HEK293 (cell line): ENCODE measurements at regions not wholly inside any gene's neighbourhood (a gene's known extent, or its start where the extent isn't known, plus 50 kb on each side); places are given as distances from the start of the nearest gene placed in this dataset.
A peak's percentile ranks its signal among the peaks of the same experiment; 100 is the strongest.

Experiments
- CTCF ChIA-PET: fragments of 350-600 bp; formaldehyde crosslinking; extraction: SDS; loops from one replicate; lab custom pipeline; 2021; ENCODE audit warnings: antibody characterized with exemption; lab: Yijun Ruan, JAX
- POLR2A ChIA-PET: fragments of 300-600 bp; formaldehyde crosslinking; extraction: SDS; loops from one replicate; lab custom pipeline; 2020; ENCODE audit warnings: antibody characterized with exemption, inconsistent platforms; lab: Yijun Ruan, JAX
- H3K27ac ChIP-seq: fragments of 200-500 bp; sonication (Bioruptor generic); 2 replicates; pipeline ENCODE4 v1.5.1; 2014; ENCODE audit warnings: low read depth, low read length, control low read depth, inconsistent platforms; ENCODE audit errors: extremely low read depth
- H3K36me3 ChIP-seq, 2 experiments: fragments of 200-500 bp in 1 of 2; sonication (Bioruptor generic) in 1 of 2; 1 replicate in 1 of 2; 2 replicates in 1 of 2; pipeline ENCODE4 v1.5.1; 2014 to 2017; ENCODE audit warnings: inconsistent platforms in 2 of 2, low read length in 2 of 2; ENCODE audit not compliant: control insufficient read depth in 2 of 2, insufficient read depth in 1 of 2
- H3K4me1 ChIP-seq: fragments of 200-500 bp; sonication (Bioruptor generic); 2 replicates; pipeline ENCODE4 v1.5.1; 2014; ENCODE audit warnings: mild to moderate bottlenecking, low read length, inconsistent platforms; ENCODE audit not compliant: control insufficient read depth, insufficient read depth
- H3K4me3 ChIP-seq: 2 replicates; pipeline ENCODE4 v1.5.1; 2011; ENCODE audit warnings: low read depth, mild to moderate bottlenecking, control low read depth, low read length, moderate library complexity
- H3K9me3 ChIP-seq: fragments of 200-500 bp; sonication (Bioruptor generic); 2 replicates; pipeline ENCODE4 v1.5.1; 2014; ENCODE audit warnings: low read depth, low read length, inconsistent platforms; ENCODE audit not compliant: control insufficient read depth, insufficient read depth
- BCL11B ChIP-seq: fragments of 450-650 bp; formaldehyde crosslinking; IDR thresholded peaks from 2 replicates; pipeline ENCODE4 v1.5.1; 2016; ENCODE audit warnings: low read depth, missing biosample characterization, missing genetic modification characterization
- GLI2 ChIP-seq: fragments of 450-650 bp; formaldehyde crosslinking; IDR thresholded peaks from 2 replicates; pipeline ENCODE4; 2017; ENCODE audit warnings: missing biosample characterization, missing genetic modification characterization, low read depth, borderline replicate concordance
- SP3 ChIP-seq: fragments of 450-650 bp; formaldehyde crosslinking; IDR thresholded peaks from 2 replicates; pipeline ENCODE4 v1.5.1; 2016; ENCODE audit warnings: missing biosample characterization, missing genetic modification characterization
- ZBTB1 ChIP-seq: fragments of 450-650 bp; formaldehyde crosslinking; IDR thresholded peaks from 2 replicates; pipeline ENCODE4 v1.5.1; 2016; ENCODE audit warnings: missing biosample characterization, missing genetic modification characterization
- ZBTB20 ChIP-seq: fragments of 450-650 bp; formaldehyde crosslinking; IDR thresholded peaks from 2 replicates; pipeline ENCODE4 v1.5.1; 2016; ENCODE audit warnings: missing biosample characterization, missing genetic modification characterization
- ZNF10 ChIP-seq: fragments of 450-650 bp; formaldehyde crosslinking; IDR thresholded peaks from 2 replicates; pipeline ENCODE4 v1.5.1; 2017; ENCODE audit warnings: missing biosample characterization, missing genetic modification characterization
- ZNF112 ChIP-seq: fragments of 450-650 bp; formaldehyde crosslinking; IDR thresholded peaks from 2 replicates; pipeline ENCODE4 v1.5.0; 2017; ENCODE audit warnings: missing biosample characterization, missing genetic modification characterization
- ZNF174 ChIP-seq: fragments of 450-650 bp; formaldehyde crosslinking; IDR thresholded peaks from 2 replicates; pipeline ENCODE4 v1.5.0; 2017; ENCODE audit warnings: missing biosample characterization, mild to moderate bottlenecking, missing genetic modification characterization
- ZNF202 ChIP-seq: fragments of 450-650 bp; formaldehyde crosslinking; IDR thresholded peaks from 2 replicates; pipeline ENCODE4 v1.5.1; 2016; ENCODE audit warnings: missing biosample characterization, missing genetic modification characterization, borderline replicate concordance
- ZNF555 ChIP-seq: fragments of 450-650 bp; formaldehyde crosslinking; conservative IDR thresholded peaks from 2 replicates; pipeline ENCODE4 v1.5.1; 2017; ENCODE audit warnings: missing biosample characterization, mild to moderate bottlenecking, missing genetic modification characterization, inconsistent platforms
- ZNF629 ChIP-seq: fragments of 450-650 bp; formaldehyde crosslinking; IDR thresholded peaks from 2 replicates; pipeline ENCODE4 v1.5.1; 2017; ENCODE audit warnings: missing biosample characterization, missing genetic modification characterization
- ZNF660 ChIP-seq: fragments of 450-650 bp; IDR thresholded peaks from 2 replicates; pipeline ENCODE4 v1.5.1; 2018; ENCODE audit warnings: missing biosample characterization, mild to moderate bottlenecking, missing genetic modification characterization
- ZNF792 ChIP-seq: fragments of 450-650 bp; formaldehyde crosslinking; IDR thresholded peaks from 2 replicates; pipeline ENCODE4 v1.5.1; 2016; ENCODE audit warnings: missing biosample characterization, missing genetic modification characterization
- ZNF837 ChIP-seq: fragments of 450-650 bp; formaldehyde crosslinking; IDR thresholded peaks from 2 replicates; pipeline ENCODE4 v1.5.1; 2016; ENCODE audit warnings: missing biosample characterization, missing genetic modification characterization
- TF ChIP-seq, protein P1 (sequence below): fragments of 450-650 bp; formaldehyde crosslinking; IDR thresholded peaks from 2 replicates; pipeline ENCODE4 v1.5.1; 2016; ENCODE audit warnings: missing biosample characterization, missing genetic modification characterization
- TF ChIP-seq, protein P2 (sequence below): fragments of 450-650 bp; formaldehyde crosslinking; IDR thresholded peaks from 2 replicates; pipeline ENCODE4 v1.5.1; 2016; ENCODE audit warnings: missing biosample characterization, missing genetic modification characterization
- TF ChIP-seq, protein P3 (sequence below): fragments of 450-650 bp; formaldehyde crosslinking; IDR thresholded peaks from 2 replicates; pipeline ENCODE4 v1.5.1; 2017; ENCODE audit warnings: missing biosample characterization, missing genetic modification characterization
- TF ChIP-seq, protein P4 (sequence below): fragments of 450-650 bp; formaldehyde crosslinking; IDR thresholded peaks from 2 replicates; pipeline ENCODE4 v1.5.1; 2017; ENCODE audit warnings: missing biosample characterization, missing genetic modification characterization
- TF ChIP-seq, protein P5 (sequence below): fragments of 450-650 bp; formaldehyde crosslinking; IDR thresholded peaks from 2 replicates; pipeline ENCODE4 v1.5.1; 2016; ENCODE audit warnings: missing biosample characterization, missing genetic modification characterization
- TF ChIP-seq, protein P6 (sequence below): fragments of 450-650 bp; formaldehyde crosslinking; IDR thresholded peaks from 2 replicates; pipeline ENCODE4 v1.5.1; 2016; ENCODE audit warnings: missing biosample characterization, missing genetic modification characterization, low read depth
- TF ChIP-seq, protein P7 (sequence below): fragments of 450-650 bp; IDR thresholded peaks from 2 replicates; pipeline ENCODE4 v1.5.1; 2018; ENCODE audit warnings: missing biosample characterization, mild to moderate bottlenecking, missing genetic modification characterization
- TF ChIP-seq, protein P8 (sequence below): fragments of 450-650 bp; formaldehyde crosslinking; IDR thresholded peaks from 2 replicates; pipeline ENCODE4 v1.5.1; 2017; ENCODE audit warnings: missing biosample characterization, missing genetic modification characterization

DNA sequence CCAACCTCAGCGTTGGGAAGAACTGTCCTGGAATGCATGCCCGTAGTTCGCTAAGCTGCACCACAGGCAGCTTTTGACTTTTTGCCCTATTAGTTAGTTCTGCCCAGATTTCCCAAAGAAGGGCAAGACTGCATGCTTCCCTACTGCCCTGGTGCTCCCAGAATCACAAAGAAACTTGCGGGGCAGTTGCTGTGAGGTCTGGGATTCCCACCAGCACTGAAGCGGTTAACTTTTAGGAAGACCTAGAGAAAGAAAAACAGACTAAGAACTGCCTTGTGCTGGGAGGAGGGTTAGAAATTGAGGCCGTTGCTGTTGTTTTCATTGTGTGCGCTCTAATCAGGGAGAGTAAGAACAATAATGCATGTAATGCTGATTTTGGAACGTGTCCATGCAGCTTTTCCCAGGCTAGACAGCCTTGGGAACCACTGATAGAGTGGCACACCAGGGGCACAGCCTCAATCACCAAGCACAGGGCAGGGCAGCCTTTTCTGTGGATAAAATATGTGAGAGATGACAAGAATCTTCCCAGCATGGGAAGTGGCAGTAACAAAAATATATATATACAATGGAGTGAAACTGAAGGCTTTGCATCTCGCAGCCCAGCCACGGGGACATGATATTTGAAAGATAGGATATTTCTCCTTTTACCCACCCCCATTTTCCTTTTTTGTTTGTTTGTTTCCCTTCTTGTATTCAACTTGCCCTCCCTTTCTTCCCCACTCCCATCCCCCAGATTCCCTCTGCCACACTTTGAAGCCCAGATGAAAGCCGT, 137.7 kb upstream of the HEY2 start (continued):
- TF ChIP-seq, protein P1, sequence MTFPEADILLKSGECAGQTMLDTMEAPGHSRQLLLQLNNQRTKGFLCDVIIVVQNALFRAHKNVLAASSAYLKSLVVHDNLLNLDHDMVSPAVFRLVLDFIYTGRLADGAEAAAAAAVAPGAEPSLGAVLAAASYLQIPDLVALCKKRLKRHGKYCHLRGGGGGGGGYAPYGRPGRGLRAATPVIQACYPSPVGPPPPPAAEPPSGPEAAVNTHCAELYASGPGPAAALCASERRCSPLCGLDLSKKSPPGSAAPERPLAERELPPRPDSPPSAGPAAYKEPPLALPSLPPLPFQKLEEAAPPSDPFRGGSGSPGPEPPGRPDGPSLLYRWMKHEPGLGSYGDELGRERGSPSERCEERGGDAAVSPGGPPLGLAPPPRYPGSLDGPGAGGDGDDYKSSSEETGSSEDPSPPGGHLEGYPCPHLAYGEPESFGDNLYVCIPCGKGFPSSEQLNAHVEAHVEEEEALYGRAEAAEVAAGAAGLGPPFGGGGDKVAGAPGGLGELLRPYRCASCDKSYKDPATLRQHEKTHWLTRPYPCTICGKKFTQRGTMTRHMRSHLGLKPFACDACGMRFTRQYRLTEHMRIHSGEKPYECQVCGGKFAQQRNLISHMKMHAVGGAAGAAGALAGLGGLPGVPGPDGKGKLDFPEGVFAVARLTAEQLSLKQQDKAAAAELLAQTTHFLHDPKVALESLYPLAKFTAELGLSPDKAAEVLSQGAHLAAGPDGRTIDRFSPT (tag by site-specific recombination) = no peak
- TF ChIP-seq ZNF555 (tag by site-specific recombination) (no peak), ZNF792 (tag by site-specific recombination) (no peak), ZNF202 (tag by site-specific recombination) (no peak), ZNF112 (tag by site-specific recombination) (no peak), GLI2 (tag by site-specific recombination) (no peak), ZNF629 (tag by site-specific recombination) (no peak)
- TF ChIP-seq, protein P2, sequence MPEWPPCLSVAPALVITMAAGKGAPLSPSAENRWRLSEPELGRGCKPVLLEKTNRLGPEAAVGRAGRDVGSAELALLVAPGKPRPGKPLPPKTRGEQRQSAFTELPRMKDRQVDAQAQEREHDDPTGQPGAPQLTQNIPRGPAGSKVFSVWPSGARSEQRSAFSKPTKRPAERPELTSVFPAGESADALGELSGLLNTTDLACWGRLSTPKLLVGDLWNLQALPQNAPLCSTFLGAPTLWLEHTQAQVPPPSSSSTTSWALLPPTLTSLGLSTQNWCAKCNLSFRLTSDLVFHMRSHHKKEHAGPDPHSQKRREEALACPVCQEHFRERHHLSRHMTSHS (tag by site-specific recombination) = no peak
- TF ChIP-seq, protein P3, sequence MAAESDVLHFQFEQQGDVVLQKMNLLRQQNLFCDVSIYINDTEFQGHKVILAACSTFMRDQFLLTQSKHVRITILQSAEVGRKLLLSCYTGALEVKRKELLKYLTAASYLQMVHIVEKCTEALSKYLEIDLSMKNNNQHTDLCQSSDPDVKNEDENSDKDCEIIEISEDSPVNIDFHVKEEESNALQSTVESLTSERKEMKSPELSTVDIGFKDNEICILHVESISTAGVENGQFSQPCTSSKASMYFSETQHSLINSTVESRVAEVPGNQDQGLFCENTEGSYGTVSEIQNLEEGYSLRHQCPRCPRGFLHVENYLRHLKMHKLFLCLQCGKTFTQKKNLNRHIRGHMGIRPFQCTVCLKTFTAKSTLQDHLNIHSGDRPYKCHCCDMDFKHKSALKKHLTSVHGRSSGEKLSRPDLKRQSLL (tag by site-specific recombination) = no peak
- TF ChIP-seq, protein P4, sequence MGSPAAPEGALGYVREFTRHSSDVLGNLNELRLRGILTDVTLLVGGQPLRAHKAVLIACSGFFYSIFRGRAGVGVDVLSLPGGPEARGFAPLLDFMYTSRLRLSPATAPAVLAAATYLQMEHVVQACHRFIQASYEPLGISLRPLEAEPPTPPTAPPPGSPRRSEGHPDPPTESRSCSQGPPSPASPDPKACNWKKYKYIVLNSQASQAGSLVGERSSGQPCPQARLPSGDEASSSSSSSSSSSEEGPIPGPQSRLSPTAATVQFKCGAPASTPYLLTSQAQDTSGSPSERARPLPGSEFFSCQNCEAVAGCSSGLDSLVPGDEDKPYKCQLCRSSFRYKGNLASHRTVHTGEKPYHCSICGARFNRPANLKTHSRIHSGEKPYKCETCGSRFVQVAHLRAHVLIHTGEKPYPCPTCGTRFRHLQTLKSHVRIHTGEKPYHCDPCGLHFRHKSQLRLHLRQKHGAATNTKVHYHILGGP (tag by site-specific recombination) = no peak
- TF ChIP-seq, protein P5, sequence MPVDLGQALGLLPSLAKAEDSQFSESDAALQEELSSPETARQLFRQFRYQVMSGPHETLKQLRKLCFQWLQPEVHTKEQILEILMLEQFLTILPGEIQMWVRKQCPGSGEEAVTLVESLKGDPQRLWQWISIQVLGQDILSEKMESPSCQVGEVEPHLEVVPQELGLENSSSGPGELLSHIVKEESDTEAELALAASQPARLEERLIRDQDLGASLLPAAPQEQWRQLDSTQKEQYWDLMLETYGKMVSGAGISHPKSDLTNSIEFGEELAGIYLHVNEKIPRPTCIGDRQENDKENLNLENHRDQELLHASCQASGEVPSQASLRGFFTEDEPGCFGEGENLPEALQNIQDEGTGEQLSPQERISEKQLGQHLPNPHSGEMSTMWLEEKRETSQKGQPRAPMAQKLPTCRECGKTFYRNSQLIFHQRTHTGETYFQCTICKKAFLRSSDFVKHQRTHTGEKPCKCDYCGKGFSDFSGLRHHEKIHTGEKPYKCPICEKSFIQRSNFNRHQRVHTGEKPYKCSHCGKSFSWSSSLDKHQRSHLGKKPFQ (tag by site-specific recombination) = no peak

DNA sequence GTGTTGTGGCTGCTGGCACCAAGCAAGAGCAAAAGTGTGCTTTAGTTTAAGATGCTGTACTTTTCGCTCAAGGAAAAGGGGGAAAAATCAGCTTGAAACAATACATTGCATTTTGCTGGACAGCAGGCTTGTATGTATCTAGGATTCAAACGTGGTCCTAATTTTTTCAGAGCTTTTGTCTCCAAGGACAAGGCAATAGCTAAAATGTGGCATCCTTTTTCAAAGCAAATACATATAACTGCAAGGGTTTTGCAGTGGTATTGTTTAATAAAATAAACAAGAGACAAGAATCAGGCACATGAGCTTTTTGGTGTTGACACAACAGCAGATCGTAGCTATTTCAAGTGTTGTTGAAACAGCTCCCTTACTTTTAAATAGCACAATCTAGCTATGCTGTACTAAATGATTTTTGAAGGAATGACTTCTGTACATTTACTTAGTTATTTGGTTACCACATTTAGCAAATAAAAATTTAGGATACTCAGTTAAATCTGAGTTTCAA, 137.0 kb upstream of the HEY2 start:
- peaks cover 12% of the 10 kb centered on the region for H3K4me1 ChIP-seq
- H3K9me3 ChIP-seq = no peaks in the 10 kb centered on the region
- H3K4me3 ChIP-seq = no peak overlapping the region
- H3K27ac ChIP-seq = peak overlapping the region; percentile 67
- ChIA-PET POLR2A (no interaction called here), CTCF (interaction anchor here (0.6 to 1.9 kb wide), 7 partner anchors 8 to 1476 kb away, joined by 3 to 5 read pairs (median 4); no protein-coding TSS in a partner anchor)
- no peaks in the 10 kb centered on the region for H3K36me3 ChIP-seq
- TF ChIP-seq ZNF660 (tag by site-specific recombination) (0 out of 2 replicates have a peak, but pooled peaks have one; percentile 51), BCL11B (tag by site-specific recombination) (no peak), ZNF174 (tag by site-specific recombination) (no peak), ZBTB1 (tag by site-specific recombination) (no peak), ZNF10 (tag by site-specific recombination) (no peak), SP3 (tag by site-specific recombination) (no peak), ZNF837 (tag by site-specific recombination) (no peak), ZBTB20 (no peak)
- TF ChIP-seq, protein P6, sequence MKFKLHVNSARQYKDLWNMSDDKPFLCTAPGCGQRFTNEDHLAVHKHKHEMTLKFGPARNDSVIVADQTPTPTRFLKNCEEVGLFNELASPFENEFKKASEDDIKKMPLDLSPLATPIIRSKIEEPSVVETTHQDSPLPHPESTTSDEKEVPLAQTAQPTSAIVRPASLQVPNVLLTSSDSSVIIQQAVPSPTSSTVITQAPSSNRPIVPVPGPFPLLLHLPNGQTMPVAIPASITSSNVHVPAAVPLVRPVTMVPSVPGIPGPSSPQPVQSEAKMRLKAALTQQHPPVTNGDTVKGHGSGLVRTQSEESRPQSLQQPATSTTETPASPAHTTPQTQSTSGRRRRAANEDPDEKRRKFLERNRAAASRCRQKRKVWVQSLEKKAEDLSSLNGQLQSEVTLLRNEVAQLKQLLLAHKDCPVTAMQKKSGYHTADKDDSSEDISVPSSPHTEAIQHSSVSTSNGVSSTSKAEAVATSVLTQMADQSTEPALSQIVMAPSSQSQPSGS = no peak
- TF ChIP-seq, protein P7, sequence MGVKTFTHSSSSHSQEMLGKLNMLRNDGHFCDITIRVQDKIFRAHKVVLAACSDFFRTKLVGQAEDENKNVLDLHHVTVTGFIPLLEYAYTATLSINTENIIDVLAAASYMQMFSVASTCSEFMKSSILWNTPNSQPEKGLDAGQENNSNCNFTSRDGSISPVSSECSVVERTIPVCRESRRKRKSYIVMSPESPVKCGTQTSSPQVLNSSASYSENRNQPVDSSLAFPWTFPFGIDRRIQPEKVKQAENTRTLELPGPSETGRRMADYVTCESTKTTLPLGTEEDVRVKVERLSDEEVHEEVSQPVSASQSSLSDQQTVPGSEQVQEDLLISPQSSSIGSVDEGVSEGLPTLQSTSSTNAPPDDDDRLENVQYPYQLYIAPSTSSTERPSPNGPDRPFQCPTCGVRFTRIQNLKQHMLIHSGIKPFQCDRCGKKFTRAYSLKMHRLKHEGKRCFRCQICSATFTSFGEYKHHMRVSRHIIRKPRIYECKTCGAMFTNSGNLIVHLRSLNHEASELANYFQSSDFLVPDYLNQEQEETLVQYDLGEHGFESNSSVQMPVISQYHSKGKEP (tag by site-specific recombination) = peak; percentile 36; the same call in 1 of the 2 replicates
- TF ChIP-seq, protein P8, sequence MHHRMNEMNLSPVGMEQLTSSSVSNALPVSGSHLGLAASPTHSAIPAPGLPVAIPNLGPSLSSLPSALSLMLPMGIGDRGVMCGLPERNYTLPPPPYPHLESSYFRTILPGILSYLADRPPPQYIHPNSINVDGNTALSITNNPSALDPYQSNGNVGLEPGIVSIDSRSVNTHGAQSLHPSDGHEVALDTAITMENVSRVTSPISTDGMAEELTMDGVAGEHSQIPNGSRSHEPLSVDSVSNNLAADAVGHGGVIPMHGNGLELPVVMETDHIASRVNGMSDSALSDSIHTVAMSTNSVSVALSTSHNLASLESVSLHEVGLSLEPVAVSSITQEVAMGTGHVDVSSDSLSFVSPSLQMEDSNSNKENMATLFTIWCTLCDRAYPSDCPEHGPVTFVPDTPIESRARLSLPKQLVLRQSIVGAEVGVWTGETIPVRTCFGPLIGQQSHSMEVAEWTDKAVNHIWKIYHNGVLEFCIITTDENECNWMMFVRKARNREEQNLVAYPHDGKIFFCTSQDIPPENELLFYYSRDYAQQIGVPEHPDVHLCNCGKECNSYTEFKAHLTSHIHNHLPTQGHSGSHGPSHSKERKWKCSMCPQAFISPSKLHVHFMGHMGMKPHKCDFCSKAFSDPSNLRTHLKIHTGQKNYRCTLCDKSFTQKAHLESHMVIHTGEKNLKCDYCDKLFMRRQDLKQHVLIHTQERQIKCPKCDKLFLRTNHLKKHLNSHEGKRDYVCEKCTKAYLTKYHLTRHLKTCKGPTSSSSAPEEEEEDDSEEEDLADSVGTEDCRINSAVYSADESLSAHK = no peak
